Transverse colon (tissue), 3 donors: ENCODE measurements at regions not wholly inside any gene's neighbourhood (a gene's known extent, or its start where the extent isn't known, plus 50 kb on each side); places are given as distances from the start of the nearest gene placed in this dataset.

Experiments used
- POLR2A ChIP-seq: fragments of 450-650 bp; IDR thresholded peaks from one replicate; pipeline ENCODE4 v1.6.1; 2016; ENCODE audit warnings: antibody characterized with exemption, mild to moderate bottlenecking, moderate library complexity
- TF ChIP-seq, protein P1 (sequence below), 5 experiments: fragments of 200-600 bp in 3 of 5; fragments of 450-650 bp in 2 of 5; sonication (generic) in 3 of 5; IDR thresholded peaks; 1 replicate in 2 of 5; 2 replicates in 3 of 5; pipeline ENCODE4 v1.5.1; 2016 to 2017; ENCODE audit warnings: antibody characterized with exemption in 5 of 5, inconsistent platforms in 3 of 5, mild to moderate bottlenecking in 2 of 5, moderate library complexity in 1 of 5

DNA sequence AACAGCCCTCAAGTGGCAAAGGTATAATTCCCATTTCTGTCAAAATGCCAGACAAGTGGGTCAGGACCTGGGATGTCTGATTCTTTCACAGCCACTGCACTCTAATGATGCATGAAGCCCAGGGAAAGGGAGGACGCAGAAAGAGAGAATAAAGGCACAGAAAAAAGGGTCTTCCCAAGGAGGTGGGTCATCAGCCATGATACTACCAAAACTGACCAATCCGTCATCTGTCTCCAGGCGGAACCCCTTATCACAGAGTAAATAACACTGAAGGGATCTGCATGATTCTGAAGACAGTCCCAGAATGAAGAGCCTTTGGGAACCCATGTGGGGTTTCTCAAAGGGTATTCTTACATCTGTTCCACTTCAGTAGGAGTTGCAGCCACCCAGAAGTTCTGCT lies 73.8 kb upstream of the OPCML start:
- TF ChIP-seq, protein P1, sequence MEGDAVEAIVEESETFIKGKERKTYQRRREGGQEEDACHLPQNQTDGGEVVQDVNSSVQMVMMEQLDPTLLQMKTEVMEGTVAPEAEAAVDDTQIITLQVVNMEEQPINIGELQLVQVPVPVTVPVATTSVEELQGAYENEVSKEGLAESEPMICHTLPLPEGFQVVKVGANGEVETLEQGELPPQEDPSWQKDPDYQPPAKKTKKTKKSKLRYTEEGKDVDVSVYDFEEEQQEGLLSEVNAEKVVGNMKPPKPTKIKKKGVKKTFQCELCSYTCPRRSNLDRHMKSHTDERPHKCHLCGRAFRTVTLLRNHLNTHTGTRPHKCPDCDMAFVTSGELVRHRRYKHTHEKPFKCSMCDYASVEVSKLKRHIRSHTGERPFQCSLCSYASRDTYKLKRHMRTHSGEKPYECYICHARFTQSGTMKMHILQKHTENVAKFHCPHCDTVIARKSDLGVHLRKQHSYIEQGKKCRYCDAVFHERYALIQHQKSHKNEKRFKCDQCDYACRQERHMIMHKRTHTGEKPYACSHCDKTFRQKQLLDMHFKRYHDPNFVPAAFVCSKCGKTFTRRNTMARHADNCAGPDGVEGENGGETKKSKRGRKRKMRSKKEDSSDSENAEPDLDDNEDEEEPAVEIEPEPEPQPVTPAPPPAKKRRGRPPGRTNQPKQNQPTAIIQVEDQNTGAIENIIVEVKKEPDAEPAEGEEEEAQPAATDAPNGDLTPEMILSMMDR (IDR thresholded peaks at IDR 0.05), result no peak
- TF ChIP-seq POLR2A, result no peak
